Mammary epithelial cell (primary cell): ENCODE measurements at regions not wholly inside any gene's neighbourhood (a gene's known extent, or its start where the extent isn't known, plus 50 kb on each side); places are given as distances from the start of the nearest gene placed in this dataset.

Source experiments
- CTCF ChIP-seq, 2 donors: IDR thresholded peaks in 1 of 2; conservative IDR thresholded peaks in 1 of 2; 2 replicates each; pipeline ENCODE4 v1.5.1; 2011 to 2012; ENCODE audit warnings: inconsistent platforms in 2 of 2, low read length in 2 of 2, mild to moderate bottlenecking in 2 of 2, control low read depth in 1 of 2, low read depth in 1 of 2; ENCODE audit not compliant: insufficient read depth in 1 of 2; ENCODE audit errors: extremely low read depth in 1 of 2
- EZH2 ChIP-seq: IDR thresholded peaks from 2 replicates; pipeline ENCODE4 v1.6.1; 2012; ENCODE audit warnings: low read length, inconsistent platforms, borderline replicate concordance

GRCh38 chr11:114924042-114924441, 245.7 kb downstream of the NXPE2 start:
- TF ChIP-seq CTCF (conservative IDR thresholded peaks at IDR 0.05 in 1 of 2, IDR thresholded peaks at IDR 0.05 in 1 of 2; ENCODE audit: extremely low read depth in 1 of 2, insufficient read depth in 1 of 2, low read depth in 1 of 2, low read length in 2 of 2) (no peak), EZH2 (no peak)
